ENCODE measurements at regions not wholly inside any gene's neighbourhood (a gene's known extent, or its start where the extent isn't known, plus 50 kb on each side); places are given as distances from the start of the nearest gene placed in this dataset.

DNA sequence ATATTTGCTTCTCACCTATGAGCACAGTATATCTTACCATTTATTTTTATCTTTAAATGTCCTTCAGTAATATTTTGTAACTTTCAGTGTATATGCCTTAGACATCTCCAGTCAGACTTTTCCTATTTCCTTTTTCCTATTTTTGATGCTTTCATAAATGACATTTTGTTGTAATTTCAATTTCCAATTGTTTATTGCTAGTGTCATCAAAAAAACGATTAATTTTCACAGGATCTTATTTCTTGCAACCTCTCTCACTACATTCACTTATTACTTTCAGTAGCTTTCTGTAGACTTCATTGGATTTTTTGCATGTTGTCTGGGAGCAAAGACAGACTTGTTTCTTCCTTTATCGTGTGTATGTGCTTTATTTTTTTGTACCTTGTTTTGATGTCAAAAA, 602.4 kb downstream of the AJAP1 start:
- TF ChIP-seq POLR2A (IDR thresholded peaks at IDR 0.05), result no peak
- TF ChIP-seq, protein P1, sequence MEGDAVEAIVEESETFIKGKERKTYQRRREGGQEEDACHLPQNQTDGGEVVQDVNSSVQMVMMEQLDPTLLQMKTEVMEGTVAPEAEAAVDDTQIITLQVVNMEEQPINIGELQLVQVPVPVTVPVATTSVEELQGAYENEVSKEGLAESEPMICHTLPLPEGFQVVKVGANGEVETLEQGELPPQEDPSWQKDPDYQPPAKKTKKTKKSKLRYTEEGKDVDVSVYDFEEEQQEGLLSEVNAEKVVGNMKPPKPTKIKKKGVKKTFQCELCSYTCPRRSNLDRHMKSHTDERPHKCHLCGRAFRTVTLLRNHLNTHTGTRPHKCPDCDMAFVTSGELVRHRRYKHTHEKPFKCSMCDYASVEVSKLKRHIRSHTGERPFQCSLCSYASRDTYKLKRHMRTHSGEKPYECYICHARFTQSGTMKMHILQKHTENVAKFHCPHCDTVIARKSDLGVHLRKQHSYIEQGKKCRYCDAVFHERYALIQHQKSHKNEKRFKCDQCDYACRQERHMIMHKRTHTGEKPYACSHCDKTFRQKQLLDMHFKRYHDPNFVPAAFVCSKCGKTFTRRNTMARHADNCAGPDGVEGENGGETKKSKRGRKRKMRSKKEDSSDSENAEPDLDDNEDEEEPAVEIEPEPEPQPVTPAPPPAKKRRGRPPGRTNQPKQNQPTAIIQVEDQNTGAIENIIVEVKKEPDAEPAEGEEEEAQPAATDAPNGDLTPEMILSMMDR (IDR thresholded peaks at IDR 0.05), result no peak

All from heart left ventricle (tissue), 13 donors.